ENCODE measurements at regions not wholly inside any gene's neighbourhood (a gene's known extent, or its start where the extent isn't known, plus 50 kb on each side); places are given as distances from the start of the nearest gene placed in this dataset.

DNA sequence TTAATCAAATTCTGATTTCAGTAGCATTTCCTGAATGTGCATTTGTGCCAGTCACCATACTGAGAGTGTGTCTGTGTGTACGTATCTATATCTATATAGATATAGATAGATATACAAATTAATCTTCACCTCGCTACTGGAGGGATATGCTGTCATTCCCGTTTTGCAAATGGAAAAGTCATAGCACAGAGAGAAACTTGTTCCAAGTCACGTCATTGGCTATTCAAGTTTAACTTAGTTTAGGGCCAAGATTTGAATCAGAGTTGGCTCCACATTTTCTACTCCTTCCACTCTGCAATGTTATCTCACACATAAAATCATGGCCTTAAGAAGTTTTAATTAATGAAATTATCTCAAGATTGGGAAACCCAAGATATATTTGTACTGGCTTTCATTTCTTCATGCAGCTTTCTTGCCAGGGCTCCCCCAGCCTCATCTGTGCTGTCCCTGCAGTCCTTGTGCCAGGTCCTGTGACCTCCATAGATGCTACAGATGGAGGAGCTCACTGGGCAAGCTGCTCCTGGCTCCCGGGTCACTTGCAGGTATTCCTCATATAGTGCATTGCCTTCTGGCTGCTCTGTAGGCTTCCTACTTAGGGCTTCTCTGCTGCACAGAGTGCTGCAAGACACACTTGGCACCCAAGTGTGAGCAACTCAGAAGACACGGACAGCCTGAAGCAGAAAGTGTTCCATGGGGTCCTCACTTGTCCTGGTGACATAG lies 245.8 kb downstream of the KCNS3 start:
- TF ChIP-seq, protein P1, sequence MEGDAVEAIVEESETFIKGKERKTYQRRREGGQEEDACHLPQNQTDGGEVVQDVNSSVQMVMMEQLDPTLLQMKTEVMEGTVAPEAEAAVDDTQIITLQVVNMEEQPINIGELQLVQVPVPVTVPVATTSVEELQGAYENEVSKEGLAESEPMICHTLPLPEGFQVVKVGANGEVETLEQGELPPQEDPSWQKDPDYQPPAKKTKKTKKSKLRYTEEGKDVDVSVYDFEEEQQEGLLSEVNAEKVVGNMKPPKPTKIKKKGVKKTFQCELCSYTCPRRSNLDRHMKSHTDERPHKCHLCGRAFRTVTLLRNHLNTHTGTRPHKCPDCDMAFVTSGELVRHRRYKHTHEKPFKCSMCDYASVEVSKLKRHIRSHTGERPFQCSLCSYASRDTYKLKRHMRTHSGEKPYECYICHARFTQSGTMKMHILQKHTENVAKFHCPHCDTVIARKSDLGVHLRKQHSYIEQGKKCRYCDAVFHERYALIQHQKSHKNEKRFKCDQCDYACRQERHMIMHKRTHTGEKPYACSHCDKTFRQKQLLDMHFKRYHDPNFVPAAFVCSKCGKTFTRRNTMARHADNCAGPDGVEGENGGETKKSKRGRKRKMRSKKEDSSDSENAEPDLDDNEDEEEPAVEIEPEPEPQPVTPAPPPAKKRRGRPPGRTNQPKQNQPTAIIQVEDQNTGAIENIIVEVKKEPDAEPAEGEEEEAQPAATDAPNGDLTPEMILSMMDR (IDR thresholded peaks at IDR 0.05), result no peak
- TF ChIP-seq POLR2A (IDR thresholded peaks at IDR 0.05) (no peak), POLR2AphosphoS5 (IDR thresholded peaks at IDR 0.05) (no peak), EP300 (IDR thresholded peaks at IDR 0.05) (no peak)

All from suprapubic skin (tissue), 4 donors.